ENCODE measurements at regions not wholly inside any gene's neighbourhood (a gene's known extent, or its start where the extent isn't known, plus 50 kb on each side); places are given as distances from the start of the nearest gene placed in this dataset.

GRCh38 chr7:85324145-85324799 lies 137.4 kb upstream of the SEMA3D start:
- TF ChIP-seq CTCF (conservative IDR thresholded peaks at IDR 0.05 in 1 of 2, IDR thresholded peaks at IDR 0.05 in 1 of 2; ENCODE audit: low read depth in 1 of 2, low read length in 2 of 2): no peak
- TF ChIP-seq EZH2 (IDR thresholded peaks at IDR 0.05; ENCODE audit: low read length, missing control alignments): no peak
